ENCODE measurements at regions not wholly inside any gene's neighbourhood (a gene's known extent, or its start where the extent isn't known, plus 50 kb on each side); places are given as distances from the start of the nearest gene placed in this dataset.

DNA sequence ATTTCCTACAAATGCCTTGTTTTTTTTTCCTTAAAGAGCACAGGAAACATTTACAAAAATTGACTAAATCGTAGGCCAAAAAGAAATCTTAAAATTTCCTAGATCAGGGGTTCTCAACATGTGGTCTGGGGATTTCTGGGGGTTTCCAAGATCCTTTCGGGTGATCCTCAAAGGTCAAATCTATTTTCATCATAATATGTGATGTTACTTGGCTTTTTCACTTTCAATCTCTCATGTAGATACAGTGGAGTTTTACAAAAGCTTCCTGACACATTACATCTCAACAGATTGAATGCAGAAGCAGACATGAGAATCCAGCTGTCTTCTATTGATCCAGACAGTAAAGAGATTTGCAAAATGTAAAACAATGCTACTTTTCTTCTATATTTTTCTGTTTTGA, 497.3 kb downstream of the INHBA start:
- no peak for ATAC-seq
- TF ChIP-seq RARB (CRISPR knock-in tag; IDR thresholded peaks at IDR 0.05) (no peak), TCF4 (CRISPR knock-in tag; IDR thresholded peaks at IDR 0.05; ENCODE audit: borderline replicate concordance) (no peak), TOX (CRISPR knock-in tag; IDR thresholded peaks at IDR 0.05; ENCODE audit: borderline replicate concordance) (no peak), ZFP3 (CRISPR knock-in tag; IDR thresholded peaks at IDR 0.05) (no peak), ZNF8 (CRISPR knock-in tag; IDR thresholded peaks at IDR 0.05) (no peak), ISL1 (CRISPR knock-in tag; IDR thresholded peaks at IDR 0.05) (no peak), OSR1 (CRISPR knock-in tag; IDR thresholded peaks at IDR 0.05) (no peak), PPARA (CRISPR knock-in tag; IDR thresholded peaks at IDR 0.05; ENCODE audit: borderline replicate concordance) (no peak)
- TF ChIP-seq, protein P1, sequence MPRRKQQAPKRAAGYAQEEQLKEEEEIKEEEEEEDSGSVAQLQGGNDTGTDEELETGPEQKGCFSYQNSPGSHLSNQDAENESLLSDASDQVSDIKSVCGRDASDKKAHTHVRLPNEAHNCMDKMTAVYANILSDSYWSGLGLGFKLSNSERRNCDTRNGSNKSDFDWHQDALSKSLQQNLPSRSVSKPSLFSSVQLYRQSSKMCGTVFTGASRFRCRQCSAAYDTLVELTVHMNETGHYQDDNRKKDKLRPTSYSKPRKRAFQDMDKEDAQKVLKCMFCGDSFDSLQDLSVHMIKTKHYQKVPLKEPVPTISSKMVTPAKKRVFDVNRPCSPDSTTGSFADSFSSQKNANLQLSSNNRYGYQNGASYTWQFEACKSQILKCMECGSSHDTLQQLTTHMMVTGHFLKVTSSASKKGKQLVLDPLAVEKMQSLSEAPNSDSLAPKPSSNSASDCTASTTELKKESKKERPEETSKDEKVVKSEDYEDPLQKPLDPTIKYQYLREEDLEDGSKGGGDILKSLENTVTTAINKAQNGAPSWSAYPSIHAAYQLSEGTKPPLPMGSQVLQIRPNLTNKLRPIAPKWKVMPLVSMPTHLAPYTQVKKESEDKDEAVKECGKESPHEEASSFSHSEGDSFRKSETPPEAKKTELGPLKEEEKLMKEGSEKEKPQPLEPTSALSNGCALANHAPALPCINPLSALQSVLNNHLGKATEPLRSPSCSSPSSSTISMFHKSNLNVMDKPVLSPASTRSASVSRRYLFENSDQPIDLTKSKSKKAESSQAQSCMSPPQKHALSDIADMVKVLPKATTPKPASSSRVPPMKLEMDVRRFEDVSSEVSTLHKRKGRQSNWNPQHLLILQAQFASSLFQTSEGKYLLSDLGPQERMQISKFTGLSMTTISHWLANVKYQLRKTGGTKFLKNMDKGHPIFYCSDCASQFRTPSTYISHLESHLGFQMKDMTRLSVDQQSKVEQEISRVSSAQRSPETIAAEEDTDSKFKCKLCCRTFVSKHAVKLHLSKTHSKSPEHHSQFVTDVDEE (CRISPR knock-in tag; IDR thresholded peaks at IDR 0.05) = no peak
- TF ChIP-seq, protein P2, sequence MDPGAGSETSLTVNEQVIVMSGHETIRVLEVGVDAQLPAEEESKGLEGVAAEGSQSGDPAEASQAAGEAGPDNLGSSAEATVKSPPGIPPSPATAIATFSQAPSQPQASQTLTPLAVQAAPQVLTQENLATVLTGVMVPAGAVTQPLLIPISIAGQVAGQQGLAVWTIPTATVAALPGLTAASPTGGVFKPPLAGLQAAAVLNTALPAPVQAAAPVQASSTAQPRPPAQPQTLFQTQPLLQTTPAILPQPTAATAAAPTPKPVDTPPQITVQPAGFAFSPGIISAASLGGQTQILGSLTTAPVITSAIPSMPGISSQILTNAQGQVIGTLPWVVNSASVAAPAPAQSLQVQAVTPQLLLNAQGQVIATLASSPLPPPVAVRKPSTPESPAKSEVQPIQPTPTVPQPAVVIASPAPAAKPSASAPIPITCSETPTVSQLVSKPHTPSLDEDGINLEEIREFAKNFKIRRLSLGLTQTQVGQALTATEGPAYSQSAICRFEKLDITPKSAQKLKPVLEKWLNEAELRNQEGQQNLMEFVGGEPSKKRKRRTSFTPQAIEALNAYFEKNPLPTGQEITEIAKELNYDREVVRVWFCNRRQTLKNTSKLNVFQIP (CRISPR knock-in tag; IDR thresholded peaks at IDR 0.05; ENCODE audit: borderline replicate concordance, low read depth) = no peak

DNA sequence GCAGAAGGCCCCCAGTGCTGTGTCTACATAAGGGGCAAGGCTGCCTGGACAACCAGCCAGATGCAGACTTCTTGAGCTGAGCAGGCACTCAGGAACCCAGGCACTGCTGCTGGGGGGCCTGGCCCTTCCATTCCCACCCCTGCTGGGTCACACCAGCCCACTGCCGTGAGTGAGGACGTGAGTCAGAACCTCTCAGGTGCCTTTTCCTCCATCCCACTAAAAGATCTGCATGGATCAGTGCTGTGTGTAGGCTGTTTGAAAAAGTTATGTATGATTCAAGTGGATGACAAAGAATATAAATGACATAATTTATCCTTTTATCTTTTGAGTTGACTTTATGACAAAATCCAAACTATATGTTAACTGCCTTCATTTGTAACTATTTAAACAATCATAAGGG, 499.3 kb downstream of the INHBA start:
- TF ChIP-seq ZNF565 (CRISPR knock-in tag; conservative IDR thresholded peaks at IDR 0.05; ENCODE audit: low read depth) (no peak), SNAI2 (CRISPR knock-in tag; IDR thresholded peaks at IDR 0.05) (no peak), GLIS3 (CRISPR knock-in tag; IDR thresholded peaks at IDR 0.05) (no peak), ARNTL (CRISPR knock-in tag; IDR thresholded peaks at IDR 0.05; ENCODE audit: borderline replicate concordance, low read depth) (no peak), RARB (CRISPR knock-in tag; IDR thresholded peaks at IDR 0.05) (no peak), ISL1 (CRISPR knock-in tag; IDR thresholded peaks at IDR 0.05) (no peak), ZNF70 (CRISPR knock-in tag; IDR thresholded peaks at IDR 0.05) (no peak), CSDC2 (CRISPR knock-in tag; IDR thresholded peaks at IDR 0.05) (no peak), ZC3H10 (CRISPR knock-in tag; IDR thresholded peaks at IDR 0.05) (no peak), TOX (CRISPR knock-in tag; IDR thresholded peaks at IDR 0.05; ENCODE audit: borderline replicate concordance) (no peak), ESRRG (CRISPR knock-in tag; IDR thresholded peaks at IDR 0.05) (no peak), ZFP30 (CRISPR knock-in tag; IDR thresholded peaks at IDR 0.05) (no peak)
- TF ChIP-seq, protein P3, sequence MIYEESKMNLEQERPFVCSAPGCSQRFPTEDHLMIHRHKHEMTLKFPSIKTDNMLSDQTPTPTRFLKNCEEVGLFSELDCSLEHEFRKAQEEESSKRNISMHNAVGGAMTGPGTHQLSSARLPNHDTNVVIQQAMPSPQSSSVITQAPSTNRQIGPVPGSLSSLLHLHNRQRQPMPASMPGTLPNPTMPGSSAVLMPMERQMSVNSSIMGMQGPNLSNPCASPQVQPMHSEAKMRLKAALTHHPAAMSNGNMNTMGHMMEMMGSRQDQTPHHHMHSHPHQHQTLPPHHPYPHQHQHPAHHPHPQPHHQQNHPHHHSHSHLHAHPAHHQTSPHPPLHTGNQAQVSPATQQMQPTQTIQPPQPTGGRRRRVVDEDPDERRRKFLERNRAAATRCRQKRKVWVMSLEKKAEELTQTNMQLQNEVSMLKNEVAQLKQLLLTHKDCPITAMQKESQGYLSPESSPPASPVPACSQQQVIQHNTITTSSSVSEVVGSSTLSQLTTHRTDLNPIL (CRISPR knock-in tag; IDR thresholded peaks at IDR 0.05; ENCODE audit: low read depth) = no peak
- TF ChIP-seq, protein P4, sequence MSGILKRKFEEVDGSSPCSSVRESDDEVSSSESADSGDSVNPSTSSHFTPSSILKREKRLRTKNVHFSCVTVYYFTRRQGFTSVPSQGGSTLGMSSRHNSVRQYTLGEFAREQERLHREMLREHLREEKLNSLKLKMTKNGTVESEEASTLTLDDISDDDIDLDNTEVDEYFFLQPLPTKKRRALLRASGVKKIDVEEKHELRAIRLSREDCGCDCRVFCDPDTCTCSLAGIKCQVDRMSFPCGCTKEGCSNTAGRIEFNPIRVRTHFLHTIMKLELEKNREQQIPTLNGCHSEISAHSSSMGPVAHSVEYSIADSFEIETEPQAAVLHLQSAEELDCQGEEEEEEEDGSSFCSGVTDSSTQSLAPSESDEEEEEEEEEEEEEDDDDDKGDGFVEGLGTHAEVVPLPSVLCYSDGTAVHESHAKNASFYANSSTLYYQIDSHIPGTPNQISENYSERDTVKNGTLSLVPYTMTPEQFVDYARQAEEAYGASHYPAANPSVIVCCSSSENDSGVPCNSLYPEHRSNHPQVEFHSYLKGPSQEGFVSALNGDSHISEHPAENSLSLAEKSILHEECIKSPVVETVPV (CRISPR knock-in tag; IDR thresholded peaks at IDR 0.05) = no peak
- TF ChIP-seq, protein P5, sequence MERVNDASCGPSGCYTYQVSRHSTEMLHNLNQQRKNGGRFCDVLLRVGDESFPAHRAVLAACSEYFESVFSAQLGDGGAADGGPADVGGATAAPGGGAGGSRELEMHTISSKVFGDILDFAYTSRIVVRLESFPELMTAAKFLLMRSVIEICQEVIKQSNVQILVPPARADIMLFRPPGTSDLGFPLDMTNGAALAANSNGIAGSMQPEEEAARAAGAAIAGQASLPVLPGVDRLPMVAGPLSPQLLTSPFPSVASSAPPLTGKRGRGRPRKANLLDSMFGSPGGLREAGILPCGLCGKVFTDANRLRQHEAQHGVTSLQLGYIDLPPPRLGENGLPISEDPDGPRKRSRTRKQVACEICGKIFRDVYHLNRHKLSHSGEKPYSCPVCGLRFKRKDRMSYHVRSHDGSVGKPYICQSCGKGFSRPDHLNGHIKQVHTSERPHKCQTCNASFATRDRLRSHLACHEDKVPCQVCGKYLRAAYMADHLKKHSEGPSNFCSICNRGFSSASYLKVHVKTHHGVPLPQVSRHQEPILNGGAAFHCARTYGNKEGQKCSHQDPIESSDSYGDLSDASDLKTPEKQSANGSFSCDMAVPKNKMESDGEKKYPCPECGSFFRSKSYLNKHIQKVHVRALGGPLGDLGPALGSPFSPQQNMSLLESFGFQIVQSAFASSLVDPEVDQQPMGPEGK (CRISPR knock-in tag; IDR thresholded peaks at IDR 0.05; ENCODE audit: borderline replicate concordance) = no peak
- TF ChIP-seq, protein P2 (CRISPR knock-in tag; IDR thresholded peaks at IDR 0.05; ENCODE audit: borderline replicate concordance, low read depth) = no peak
- no peak for ATAC-seq

All from SK-N-SH treated with all-trans-retinoic acid at 6 μM for 48 hours (cell line).